Psoas muscle (tissue), 7 donors: ENCODE measurements at regions not wholly inside any gene's neighbourhood (a gene's known extent, or its start where the extent isn't known, plus 50 kb on each side); places are given as distances from the start of the nearest gene placed in this dataset.
"Not testable (repeated sequence)": the region's sequence is repeated elsewhere in the genome, so short reads cannot be mapped to it uniquely, and the experiment has no call there.

ENCODE experiments used
- ATAC-seq, 4 donors: fragments of 200-7000 bp; cut with Tn5 transposase; one replicate each; pipeline ENCODE4 v1.9.1; 2020; ENCODE audit warnings: moderate library complexity in 3 of 4, mild to moderate bottlenecking in 2 of 4
- DNase-seq, 2 donors: peaks; one replicate each; pipeline ENCODE4 v3.0.0-alpha.2; 2020
- H3K27ac ChIP-seq: fragments of 200-600 bp; one replicate; pipeline ENCODE4 v1.8.0; 2022
- H3K27me3 ChIP-seq, 3 donors: fragments of 200-600 bp in 1 of 3; one replicate each; pipeline versions ENCODE4 v1.6.1 to v1.8.0; 2013 to 2022; ENCODE audit warnings: low read length in 2 of 3, mild to moderate bottlenecking in 2 of 3, moderate library complexity in 1 of 3; ENCODE audit not compliant: insufficient read depth in 3 of 3
- H3K36me3 ChIP-seq, 2 donors: fragments of 200-600 bp in 1 of 2; one replicate each; pipeline versions ENCODE4 v1.6.1 to v1.8.0; 2013 to 2022; ENCODE audit warnings: low read depth in 1 of 2, mild to moderate bottlenecking in 1 of 2, moderate library complexity in 1 of 2; ENCODE audit not compliant: insufficient read depth in 1 of 2
- H3K4me1 ChIP-seq: fragments of 200-600 bp; one replicate; pipeline ENCODE4 v1.8.0; 2022
- H3K4me3 ChIP-seq: fragments of 200-600 bp; one replicate; pipeline ENCODE4 v1.8.0; 2022; ENCODE audit warnings: mild to moderate bottlenecking
- H3K9me3 ChIP-seq: fragments of 200-600 bp; one replicate; pipeline ENCODE4 v1.8.0; 2022
- CTCF ChIP-seq: fragments of 200-600 bp; IDR thresholded peaks from one replicate; pipeline ENCODE4 v1.8.0; 2022; ENCODE audit warnings: antibody characterized with exemption
- WGBS, 3 donors: extraction: QIAGEN DNeasy Blood & Tissue Kit; methylation state at CpG; one replicate each; pipeline versions ENCODE4 v1.1.6 to v1.1.7; 2013; 5-methylcytosine and 5-hydroxymethylcytosine counted together
- intact Hi-C, 2 donors: fragments of 100-400 bp; cut with DNase I; formaldehyde crosslinking; loops; one replicate each; pipeline versions ENCODE4 v1.11.0 to v1.14.2; 2022
- donor health status: healthy with polysubstance abuse.
- donor health status: DM: no; HTN: no; CAD: no; lungs with moderate emphysema.
- donor health status: Bipolar disorder and iron deficiency.
- donor health status: healthy.
- donor health status: DM: yes; HTN: yes; CAD: no.
- donor health status: DM: no; HTN: no; CAD: no.
- donor health status: DM: yes; HTN: yes; CAD: no.

- WGBS, 3 donors, result 63 to 75% (median 70%) methylated on average over 4 of the region's 4 CpGs
- DNase-seq, H3K4me1 ChIP-seq, H3K4me3 ChIP-seq, ATAC-seq, H3K27ac ChIP-seq, H3K27me3 ChIP-seq, H3K36me3 ChIP-seq, H3K9me3 ChIP-seq, intact Hi-C loops: not testable (repeated sequence)
These were observed 165.2 kb upstream of the TGIF2LX start for GRCh38 chrX:89756466-89756865.

- H3K36me3 ChIP-seq, H3K27ac ChIP-seq, H3K9me3 ChIP-seq, ATAC-seq, H3K4me1 ChIP-seq, intact Hi-C loops, H3K4me3 ChIP-seq, DNase-seq, H3K27me3 ChIP-seq: not testable (repeated sequence)
- WGBS, 3 donors, result 0 to 7% (median 2%) methylated on average over 1 of the region's 1 CpG
- TF ChIP-seq CTCF, result peak; percentile 63
These were observed 163.9 kb upstream of the TGIF2LX start for GRCh38 chrX:89757767-89758166.

GRCh38 chrX:89759076-89759685 is 162.5 kb upstream of the TGIF2LX start:
- H3K27ac ChIP-seq, H3K27me3 ChIP-seq, H3K4me1 ChIP-seq, ATAC-seq, intact Hi-C loops, H3K9me3 ChIP-seq, H3K36me3 ChIP-seq, DNase-seq, H3K4me3 ChIP-seq: not testable (repeated sequence)
- 72 to 84% (median 83%) methylated on average over 5 of the region's 5 CpGs for WGBS, 3 donors

GRCh38 chrX:89771639-89772038 is 150.1 kb upstream of the TGIF2LX start:
- H3K9me3 ChIP-seq, H3K27me3 ChIP-seq, H3K27ac ChIP-seq, intact Hi-C loops, DNase-seq, H3K36me3 ChIP-seq, H3K4me1 ChIP-seq, ATAC-seq, H3K4me3 ChIP-seq: not testable (repeated sequence)
- WGBS, 3 donors, result 61 to 69% (median 67%) methylated on average over 2 to 3 of the region's 3 CpGs

- H3K4me3 ChIP-seq, H3K36me3 ChIP-seq, H3K27ac ChIP-seq, DNase-seq, ATAC-seq, intact Hi-C loops, H3K27me3 ChIP-seq, H3K4me1 ChIP-seq, H3K9me3 ChIP-seq: not testable (repeated sequence)
- 88 to 95% (median 90%) methylated on average over 3 of the region's 3 CpGs for WGBS, 3 donors
These were observed 110.3 kb upstream of the TGIF2LX start for GRCh38 chrX:89811440-89811839.

GRCh38 chrX:89839723-89840122 is 82.0 kb upstream of the TGIF2LX start:
- H3K9me3 ChIP-seq, H3K27me3 ChIP-seq, ATAC-seq, H3K36me3 ChIP-seq, DNase-seq, H3K4me3 ChIP-seq, H3K27ac ChIP-seq, intact Hi-C loops, H3K4me1 ChIP-seq: not testable (repeated sequence)
- WGBS, 3 donors, result 70 to 78% (median 75%) methylated on average over 6 of the region's 6 CpGs

GRCh38 chrX:89871662-89872061 is 50.0 kb upstream of the TGIF2LX start:
- WGBS, 3 donors, result 31 to 42% (median 33%) methylated on average over 3 to 4 of the region's 4 CpGs
- TF ChIP-seq CTCF, result peak; percentile 27
- H3K9me3 ChIP-seq, H3K36me3 ChIP-seq, DNase-seq, H3K4me1 ChIP-seq, H3K27ac ChIP-seq, H3K4me3 ChIP-seq, H3K27me3 ChIP-seq, ATAC-seq, intact Hi-C loops: not testable (repeated sequence)
